HG02938 (cell line): ENCODE measurements at regions not wholly inside any gene's neighbourhood (a gene's known extent, or its start where the extent isn't known, plus 50 kb on each side); places are given as distances from the start of the nearest gene placed in this dataset.

Source experiments
- ATAC-seq: cut with Tn5 transposase; IDR thresholded peaks from one replicate; pipeline ENCODE4 v1.9.1; 2021; ENCODE audit warnings: mild to moderate bottlenecking, moderate library complexity; ENCODE audit not compliant: unreplicated experiment

DNA sequence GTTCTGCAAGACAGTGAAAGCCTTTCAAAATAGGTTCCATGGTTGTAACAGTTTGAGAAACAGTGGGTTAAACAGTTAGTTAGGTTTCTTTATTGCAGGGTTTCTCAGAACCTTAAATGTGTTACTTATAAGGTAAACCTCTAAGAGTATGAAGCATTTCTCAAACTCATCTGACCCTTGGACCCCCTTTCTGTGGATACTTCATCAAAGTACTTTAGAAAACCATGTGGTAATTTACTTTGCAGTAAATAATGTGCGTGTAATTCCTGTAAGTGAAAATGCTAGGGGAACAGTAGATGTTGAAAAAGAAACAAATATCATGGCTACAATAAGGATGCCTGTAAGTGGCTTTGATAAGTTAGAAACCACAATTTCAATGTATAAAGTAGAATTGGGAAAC is 354.6 kb upstream of the RARB start:
- no peak for ATAC-seq

DNA sequence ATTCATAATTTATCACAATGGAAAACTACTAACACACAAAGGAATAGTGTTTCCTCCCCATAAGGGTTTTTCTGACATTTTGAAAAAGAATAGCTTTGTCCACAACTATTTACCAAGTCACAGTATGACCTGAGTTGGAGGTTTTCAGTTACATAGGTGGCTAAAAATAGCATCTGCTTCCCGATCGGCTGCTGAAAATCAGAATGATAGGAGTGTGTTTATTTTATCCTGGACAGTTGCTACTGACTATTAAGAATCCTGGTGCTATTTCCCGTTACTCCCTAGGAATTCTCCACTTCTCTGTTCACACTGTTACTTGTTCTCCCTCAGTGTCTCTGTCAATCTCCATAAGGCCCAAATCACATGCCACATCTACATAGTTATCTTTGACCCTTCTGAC is 353.9 kb upstream of the RARB start:
- no peak for ATAC-seq

DNA sequence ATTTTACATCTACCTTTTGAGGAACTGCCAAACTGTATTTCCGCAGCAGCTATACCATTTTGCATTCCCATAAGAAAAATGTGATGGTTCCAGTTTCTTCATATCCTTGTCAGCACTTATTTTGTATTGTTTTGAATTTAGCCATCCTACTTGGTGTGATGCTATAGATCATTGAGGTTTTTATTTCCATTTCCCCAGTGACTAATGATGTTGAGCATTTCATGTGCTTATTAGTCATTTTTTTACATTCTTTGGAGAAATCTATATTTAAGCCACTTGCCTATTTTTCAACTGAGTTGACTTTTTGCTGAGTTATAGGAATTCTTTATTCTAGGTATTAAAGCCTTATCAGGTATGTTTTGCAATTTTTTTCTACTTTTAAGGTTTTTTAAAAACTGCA is 347.6 kb upstream of the RARB start:
- ATAC-seq = no peak

DNA sequence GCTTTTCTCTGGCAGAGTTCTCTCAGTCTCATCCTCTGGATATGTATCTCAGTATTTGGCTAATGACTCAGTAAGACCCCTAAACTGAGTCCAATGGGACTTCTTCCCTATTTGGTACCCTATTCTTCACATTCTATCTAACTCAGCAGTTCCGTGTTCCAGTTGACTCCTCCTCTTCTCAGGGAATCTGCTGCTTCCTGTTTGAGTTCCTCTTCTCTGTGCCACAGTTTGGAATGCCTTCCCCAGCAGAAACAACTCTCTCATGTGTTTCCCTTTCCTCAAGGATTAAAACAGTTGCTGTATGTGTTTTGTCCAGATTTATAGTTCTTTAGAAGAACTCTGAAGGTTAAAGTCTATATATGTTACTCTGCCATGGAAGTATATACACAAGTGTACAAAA is 344.0 kb upstream of the RARB start:
- ATAC-seq = no peak

DNA sequence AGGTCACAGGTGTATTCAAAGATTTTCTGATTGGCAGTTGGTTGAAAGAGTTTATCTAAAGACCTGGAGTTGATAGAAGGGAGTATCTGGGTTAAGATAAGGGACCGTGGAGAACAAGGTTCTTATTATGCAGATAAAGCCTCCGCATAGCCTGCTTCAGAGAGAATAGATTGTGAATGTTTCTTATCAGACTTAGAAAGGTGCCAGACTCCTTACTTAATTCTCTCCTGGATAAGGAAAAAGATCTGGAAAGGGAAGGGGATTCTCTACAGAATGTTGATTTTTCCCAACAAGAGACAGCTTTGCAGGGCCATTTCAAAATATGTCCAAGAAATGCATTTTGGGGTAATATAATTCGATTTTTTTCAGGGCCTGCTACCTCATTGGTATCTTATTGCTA is 341.3 kb upstream of the RARB start:
- no peak for ATAC-seq

DNA sequence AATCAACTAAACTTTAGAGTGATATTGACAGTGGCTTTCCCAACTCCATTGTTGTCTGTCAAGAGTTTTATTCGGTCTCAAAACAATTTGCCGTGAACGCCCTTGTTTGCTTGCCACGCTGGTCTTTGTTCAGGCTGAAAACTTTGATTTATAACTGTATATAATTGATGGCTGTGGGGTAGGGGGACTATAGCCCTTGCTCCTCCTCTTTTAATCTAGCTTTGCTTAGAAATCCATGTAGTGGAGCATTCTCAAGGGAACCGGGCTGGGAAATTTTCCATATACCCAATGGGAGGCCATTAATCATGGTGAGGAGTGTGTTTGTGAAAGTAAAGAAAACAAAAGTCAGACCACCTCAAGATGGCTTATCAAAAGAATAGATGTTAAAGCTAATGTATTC is 339.8 kb upstream of the RARB start:
- no peak for ATAC-seq

DNA sequence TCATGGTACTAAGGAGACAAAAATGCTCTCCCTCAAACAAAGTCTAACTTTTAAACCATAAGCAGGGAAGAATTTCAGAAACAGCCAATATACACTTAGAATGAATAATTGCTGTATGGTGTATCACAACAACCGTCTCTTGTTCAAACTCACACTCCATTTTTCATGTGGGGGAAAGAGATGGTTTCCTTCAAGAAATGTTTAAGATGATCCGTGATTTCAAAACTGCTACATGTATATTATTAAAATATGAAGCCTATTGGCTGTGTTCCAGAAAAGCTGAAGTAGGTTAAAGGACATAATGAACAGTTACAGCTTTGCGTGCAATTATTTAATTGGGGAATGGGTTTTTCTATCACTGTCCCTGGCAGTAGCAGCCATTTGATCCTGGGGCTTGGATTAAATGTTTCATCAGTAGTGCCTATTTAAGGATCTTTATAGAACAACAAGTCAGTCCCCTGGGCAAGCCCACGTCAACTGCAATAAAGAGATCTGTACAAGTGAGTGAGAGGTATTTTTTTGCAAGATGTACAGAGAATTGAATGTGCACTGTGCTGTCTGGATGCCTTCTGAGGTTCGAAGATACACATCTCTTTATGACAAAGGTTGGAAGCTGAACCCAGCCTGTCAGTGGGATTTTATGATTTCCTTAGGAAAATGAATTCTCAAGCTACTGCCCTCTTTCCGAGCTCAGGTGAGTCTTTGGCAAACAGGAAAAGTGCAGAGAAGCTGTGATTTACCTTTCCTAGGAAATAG is 337.2 kb upstream of the RARB start:
- ATAC-seq = no peak

DNA sequence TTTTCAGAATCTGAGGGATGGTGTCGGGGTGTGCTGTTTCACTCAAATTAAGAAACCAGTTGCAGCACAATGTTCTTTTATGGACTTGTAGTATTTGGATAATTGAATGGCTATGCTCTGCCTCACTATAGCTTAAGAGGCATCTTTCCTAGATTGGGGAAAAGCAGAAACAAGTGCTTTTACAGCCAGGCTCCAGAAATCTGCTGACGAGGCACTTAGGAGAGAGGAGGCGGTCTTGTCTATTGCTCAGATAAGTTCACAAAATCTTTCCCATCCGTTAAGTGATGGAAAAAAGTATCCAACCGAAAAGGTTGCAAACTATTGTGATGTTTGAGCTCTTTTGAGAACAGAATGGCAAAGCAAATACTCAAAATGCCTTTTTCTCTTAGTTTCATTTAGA is 336.1 kb upstream of the RARB start:
- no peak for ATAC-seq

DNA sequence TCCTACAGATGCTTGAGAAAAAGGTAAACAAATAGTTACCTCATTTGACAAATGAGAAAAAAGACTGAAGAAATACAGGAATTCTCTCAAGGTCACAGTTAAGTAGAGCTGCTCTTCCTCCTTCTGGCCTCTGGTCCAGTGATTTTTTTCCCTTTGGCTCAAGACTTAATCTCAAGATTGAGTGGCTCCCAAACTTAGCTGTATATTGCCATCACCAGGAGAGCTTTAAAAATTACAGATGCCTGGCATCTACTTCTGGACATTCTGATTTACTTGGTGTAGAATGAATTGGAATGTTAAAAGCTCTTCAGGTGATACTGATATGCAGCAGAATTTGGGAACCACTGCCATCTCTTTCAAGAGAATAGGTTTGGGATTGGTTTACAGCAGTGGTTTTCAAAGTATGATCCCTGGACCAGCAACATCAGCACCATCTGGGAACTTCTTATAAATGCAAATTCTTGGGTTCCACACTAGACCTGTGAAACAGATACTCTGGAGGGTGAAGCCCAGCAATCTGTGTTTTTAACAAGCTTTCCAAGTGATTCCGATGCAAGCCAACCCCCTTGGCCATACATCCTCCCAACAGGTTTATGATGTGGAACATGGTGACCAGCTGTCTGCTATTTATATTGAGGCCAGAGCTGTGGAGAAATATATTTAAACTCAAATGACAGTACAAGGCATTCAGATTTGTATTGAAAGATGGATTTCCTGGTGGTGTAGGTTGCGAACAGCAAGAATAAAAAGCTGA is 333.0 kb upstream of the RARB start:
- ATAC-seq = no peak

DNA sequence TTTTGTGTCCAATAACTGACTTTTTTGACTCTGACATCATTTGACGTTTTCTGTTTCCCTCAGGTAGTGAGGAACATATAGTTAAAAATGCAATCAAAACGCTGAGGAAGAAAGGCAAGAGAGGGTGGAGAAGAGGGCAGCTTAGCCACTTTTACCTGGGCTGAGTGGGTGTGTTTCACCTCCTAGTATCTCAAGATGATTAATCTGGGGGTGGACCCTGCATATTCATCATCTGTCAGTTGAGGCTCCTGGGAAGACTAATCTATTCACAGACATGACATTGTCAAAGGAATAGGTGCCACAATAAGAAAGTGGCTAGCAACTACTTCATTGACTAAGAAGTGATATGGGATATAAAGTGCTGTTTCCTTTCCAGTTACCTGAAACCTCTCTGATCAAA is 331.5 kb upstream of the RARB start:
- ATAC-seq = no peak

DNA sequence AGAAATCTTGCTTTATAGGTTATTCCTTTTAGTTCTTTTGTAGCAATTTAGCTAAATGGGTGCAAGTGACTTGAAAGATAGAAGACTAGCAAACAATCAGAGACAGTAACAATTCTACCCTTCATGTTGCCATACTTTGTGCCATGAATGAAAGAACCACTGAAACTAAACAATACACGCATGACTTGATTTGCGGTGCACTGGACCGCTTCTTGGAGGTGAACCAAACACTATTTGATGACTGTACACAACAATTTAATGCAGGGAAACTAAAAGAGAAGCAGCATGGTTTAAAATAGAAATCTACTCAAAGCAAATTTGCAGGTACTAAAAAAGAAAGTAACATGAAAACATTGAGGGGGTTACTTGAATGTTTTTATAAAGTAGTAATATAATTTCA is 331.0 kb upstream of the RARB start:
- no peak for ATAC-seq

DNA sequence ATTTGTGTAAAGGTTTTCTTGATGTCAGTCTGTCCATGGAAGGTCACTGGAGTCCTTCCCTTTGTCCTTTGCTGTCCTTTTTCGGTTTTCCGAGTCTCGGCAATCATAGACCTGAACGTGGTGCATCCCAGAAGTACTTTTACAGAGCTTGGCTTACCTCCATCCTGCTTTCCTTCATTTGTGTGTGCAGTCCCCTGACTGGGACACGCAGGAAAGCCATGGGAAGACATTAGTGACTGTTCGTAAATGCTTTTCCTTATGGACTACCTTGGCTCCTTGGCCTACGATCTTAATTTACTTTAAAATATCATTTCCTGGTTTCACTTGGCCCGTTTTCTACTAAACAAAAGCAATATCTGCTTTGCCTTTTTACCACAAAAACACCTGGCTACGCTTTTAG is 328.4 kb upstream of the RARB start:
- ATAC-seq = no peak

DNA sequence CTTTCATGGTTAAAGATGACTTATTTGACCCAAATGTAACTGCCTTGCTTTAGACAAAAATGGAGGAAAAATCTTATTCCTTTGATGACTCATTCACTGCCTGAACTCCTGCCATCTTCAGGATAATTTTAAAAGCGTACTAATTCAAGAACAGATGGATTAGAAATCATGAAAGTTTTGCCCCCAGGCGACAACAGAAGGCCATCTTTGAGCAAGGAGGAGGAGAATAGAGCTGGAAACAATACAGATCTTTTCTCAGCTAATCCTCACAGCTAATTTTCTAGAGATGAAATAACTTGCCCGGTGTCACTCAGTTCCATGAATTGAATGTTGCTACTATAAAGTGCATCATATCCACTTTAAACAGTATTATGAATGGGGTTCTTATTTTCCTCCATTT is 324.7 kb upstream of the RARB start:
- ATAC-seq = no peak

DNA sequence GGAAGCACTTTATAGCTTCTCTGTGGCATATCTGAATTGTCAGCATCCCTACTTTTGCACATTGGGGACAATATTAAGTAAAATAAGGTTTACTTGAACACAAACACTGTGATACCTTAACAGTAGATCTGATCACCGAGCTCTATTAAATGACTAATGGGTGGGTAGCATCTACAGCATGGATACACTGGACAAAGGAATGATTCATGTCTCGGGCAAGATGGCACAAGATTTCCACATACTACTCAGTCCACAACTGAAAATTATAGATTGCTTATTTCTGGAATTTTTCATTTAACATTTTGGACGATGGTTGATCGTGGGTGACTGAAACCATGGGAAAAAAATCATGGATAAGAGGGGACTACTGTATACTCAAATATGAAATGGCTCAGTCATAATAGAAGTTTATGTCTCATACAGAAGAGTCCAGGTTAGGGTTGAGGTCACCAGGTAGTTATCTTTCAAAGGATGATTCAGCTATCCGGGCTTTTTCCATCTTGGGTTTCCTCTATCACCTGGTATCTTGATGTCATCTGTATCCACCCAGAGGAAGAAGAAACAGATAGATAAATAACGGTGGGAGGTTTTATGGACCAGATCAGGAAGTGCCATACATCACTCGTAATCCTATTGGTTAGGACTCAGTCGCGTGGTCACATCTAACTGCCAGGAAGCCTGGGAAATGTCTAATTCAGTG is 320.0 kb upstream of the RARB start:
- no peak for ATAC-seq

DNA sequence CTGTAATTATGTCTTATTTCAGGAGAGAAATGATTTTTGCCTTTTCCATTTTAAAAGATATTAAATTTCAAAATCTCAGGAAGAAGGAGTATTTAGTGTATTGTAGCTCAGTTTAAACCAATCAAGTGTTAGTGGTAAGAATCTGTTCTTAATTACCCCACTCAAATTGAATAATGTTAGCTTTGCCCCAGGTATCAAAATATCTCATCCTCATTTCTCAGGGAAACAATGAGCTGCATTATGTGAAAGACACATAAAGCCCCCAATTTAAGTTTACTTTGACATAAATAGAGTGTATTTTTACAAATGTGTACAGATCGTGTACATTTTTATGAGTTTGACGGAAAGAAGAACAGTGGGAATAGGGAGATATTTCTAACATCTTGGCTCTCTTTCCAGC is 317.4 kb upstream of the RARB start:
- no peak for ATAC-seq

DNA sequence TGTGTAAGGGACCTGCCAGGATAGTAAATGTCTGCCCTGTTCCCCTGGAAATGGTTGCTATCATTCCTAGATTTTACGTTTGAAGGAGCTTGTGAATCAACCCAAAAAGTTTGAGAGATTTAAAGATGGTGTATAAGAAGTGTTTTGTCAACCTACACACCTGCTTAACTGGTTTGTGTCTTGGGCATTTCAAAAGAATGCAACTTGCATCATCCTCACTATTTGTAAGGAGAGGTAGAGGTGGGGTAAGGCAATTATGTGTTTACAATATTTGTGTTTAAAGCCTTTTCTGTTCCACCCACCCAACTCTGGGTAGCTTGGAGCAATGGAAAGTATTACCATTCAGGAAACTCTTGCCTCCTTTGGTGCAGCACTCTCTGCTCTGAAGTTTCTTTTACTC is 314.2 kb upstream of the RARB start:
- no peak for ATAC-seq

DNA sequence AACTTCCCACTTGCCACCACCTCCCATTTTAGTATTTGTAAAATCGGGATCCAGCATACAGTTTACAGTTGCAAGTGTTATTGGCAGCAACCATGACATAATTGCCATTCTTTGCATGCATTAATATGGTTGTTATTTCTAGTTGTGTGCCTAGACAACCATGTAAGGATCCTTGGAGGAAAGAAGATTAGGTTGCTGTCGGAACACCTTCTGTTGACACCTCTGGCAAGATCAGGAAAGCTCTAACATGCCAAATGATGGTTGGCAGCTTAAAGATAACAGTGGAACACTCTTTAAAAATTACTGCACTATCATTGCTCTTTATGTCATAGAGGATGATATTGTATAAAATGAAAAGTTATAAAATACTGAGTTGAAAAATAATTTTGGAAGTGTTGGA is 313.5 kb upstream of the RARB start:
- ATAC-seq = no peak

DNA sequence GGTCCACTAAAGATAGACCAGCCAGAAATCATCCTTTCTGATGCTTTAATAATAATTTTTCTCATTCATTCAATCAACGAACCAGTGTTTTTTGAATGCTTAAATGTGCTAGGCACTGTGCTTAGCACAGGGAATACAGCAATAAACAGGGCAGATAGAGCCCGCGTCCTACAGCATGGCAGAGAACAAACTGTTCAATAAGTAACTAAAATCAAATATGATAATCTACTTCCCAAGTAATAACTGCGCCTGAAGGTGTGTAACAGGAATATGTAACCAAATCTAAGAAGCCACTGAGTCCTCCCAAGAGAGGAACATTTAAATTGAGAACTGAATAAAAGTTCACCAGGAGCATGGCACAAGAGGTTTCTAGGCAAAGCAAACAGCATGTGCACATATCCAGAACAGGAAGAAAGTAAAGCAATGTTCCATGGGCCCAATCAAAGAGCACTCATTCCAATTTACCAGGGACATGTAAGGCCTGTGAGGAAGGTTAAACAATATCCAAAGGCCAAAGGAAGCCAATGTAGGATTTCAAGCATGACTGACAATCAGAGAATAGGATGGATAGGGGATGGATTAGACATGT is 311.0 kb upstream of the RARB start:
- ATAC-seq = no peak

DNA sequence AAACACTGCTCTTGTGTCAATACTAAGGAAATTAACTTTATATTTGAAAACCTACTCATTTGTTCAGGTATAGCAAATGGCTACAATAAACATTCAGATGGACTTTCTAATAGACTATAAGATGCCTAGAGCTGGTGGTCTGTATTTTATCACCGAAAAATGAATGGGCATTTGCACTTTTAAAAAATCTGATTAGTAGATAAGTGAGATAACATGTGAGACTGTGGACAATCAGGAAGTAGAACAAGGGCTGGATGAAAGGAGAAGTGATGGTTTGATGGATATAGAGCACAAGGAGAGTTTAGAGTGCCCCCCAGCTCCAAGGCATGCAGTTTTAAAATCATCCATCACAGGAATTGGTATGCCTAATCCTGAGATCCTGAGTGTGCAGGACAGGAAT is 308.4 kb upstream of the RARB start:
- no peak for ATAC-seq

DNA sequence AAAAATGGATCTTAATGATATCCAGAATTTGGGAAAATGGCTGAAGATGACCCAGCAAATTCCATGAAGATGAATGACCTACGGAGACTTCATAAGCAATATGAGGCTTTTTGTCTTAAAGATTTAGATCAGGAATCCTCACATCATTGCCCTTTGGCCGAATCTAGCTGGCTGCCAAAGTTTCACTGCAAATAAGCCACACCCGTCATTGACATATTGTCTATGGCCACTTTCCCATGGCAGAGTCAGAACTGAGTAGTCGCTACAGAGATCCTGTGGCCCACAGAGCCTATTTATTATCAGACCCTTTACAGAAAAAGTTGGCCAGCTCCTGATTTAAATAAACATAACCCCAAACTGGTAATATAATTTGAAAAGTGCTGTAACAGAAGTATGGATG is 307.4 kb upstream of the RARB start:
- ATAC-seq = no peak

DNA sequence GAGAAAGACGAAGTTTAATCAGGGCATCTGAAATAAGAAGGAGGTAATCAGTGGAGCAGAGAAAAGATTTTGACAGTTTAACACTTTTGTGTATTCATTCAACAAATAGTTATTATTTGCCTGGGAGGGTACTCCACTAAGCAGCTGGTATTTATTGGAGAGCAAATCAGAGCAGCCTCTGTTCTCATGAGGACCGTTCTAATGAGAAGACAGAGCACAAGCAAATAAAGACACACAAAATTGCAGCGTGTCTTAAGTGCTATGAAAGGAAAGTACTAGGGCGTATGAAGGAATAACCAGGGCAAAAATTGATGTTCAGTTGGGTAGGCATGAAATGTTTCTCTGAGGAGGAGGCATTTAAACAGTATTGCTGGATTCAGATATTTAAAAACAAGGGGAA is 302.9 kb upstream of the RARB start:
- no peak for ATAC-seq

DNA sequence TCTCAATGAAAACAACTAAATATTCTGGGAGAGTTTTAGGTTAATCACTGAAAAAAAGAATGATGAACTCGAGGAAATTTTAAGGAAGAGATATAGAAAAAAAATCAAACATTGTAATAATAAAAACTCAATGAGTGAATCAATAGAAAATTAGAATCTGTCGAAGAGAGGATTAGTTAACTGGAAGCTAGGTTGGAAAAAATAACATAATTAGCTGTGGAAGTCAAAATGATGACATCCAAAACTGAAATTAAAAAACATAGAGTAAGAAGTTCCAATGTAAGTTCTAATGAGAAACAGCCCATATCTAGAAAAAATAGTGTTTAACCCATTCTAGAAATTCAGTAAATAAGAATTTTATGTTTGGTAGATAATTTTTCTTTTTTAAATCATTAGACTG is 299.3 kb upstream of the RARB start:
- ATAC-seq = no peak
